ENCODE measurements at regions not wholly inside any gene's neighbourhood (a gene's known extent, or its start where the extent isn't known, plus 50 kb on each side); places are given as distances from the start of the nearest gene placed in this dataset.

DNA sequence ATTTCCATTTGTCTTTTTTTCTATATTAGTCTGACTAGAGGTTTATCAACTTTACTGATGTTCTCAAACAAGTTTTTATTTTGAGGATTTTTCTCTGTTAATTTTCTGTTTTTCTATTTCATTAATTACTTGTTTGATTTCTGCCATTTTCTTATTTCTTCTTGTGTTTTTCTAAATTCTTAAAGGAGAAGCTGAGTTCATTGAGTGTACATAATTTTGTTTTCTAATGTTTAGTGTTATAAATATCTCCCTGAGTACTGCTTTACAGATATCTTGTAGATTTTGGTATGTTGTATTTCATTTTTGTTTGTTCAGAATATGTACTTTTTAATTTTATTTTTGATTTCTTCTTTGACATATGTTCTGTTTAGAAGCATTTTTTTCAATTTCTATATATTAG, 1404.3 kb upstream of the MIR17HG start:
- no peak for TF ChIP-seq CTCF (conservative IDR thresholded peaks at IDR 0.05; ENCODE audit: low read depth, low read length)
- no peak for TF ChIP-seq POLR2A (IDR thresholded peaks at IDR 0.05; ENCODE audit: low read depth, low read length)
- TF ChIP-seq SMC3 (IDR thresholded peaks at IDR 0.05; ENCODE audit: low read depth, low read length), result no peak
- no peak for TF ChIP-seq MAZ (IDR thresholded peaks at IDR 0.05; ENCODE audit: borderline replicate concordance, low read depth, low read length)
- TF ChIP-seq FOS (IDR thresholded peaks at IDR 0.05; ENCODE audit: low read depth, low read length), result no peak
- TF ChIP-seq RAD21 (IDR thresholded peaks at IDR 0.05; ENCODE audit: low read length), result no peak
- TF ChIP-seq MAFK (IDR thresholded peaks at IDR 0.05; ENCODE audit: low read depth, low read length), result no peak
- TF ChIP-seq RCOR1 (IDR thresholded peaks at IDR 0.05; ENCODE audit: insufficient replicate concordance, low read length), result no peak
- TF ChIP-seq, protein P1, sequence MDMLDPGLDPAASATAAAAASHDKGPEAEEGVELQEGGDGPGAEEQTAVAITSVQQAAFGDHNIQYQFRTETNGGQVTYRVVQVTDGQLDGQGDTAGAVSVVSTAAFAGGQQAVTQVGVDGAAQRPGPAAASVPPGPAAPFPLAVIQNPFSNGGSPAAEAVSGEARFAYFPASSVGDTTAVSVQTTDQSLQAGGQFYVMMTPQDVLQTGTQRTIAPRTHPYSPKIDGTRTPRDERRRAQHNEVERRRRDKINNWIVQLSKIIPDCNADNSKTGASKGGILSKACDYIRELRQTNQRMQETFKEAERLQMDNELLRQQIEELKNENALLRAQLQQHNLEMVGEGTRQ (IDR thresholded peaks at IDR 0.05; ENCODE audit: low read depth, low read length), result no peak
- TF ChIP-seq, protein P2, sequence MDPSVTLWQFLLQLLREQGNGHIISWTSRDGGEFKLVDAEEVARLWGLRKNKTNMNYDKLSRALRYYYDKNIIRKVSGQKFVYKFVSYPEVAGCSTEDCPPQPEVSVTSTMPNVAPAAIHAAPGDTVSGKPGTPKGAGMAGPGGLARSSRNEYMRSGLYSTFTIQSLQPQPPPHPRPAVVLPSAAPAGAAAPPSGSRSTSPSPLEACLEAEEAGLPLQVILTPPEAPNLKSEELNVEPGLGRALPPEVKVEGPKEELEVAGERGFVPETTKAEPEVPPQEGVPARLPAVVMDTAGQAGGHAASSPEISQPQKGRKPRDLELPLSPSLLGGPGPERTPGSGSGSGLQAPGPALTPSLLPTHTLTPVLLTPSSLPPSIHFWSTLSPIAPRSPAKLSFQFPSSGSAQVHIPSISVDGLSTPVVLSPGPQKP (IDR thresholded peaks at IDR 0.05; ENCODE audit: borderline replicate concordance, low read depth, low read length), result no peak
- no peak for TF ChIP-seq BHLHE40 (IDR thresholded peaks at IDR 0.05; ENCODE audit: low read depth, low read length)
- no peak for TF ChIP-seq CEBPB (IDR thresholded peaks at IDR 0.05; ENCODE audit: low read depth, low read length)

All from IMR-90 (cell line).